ENCODE measurements at regions not wholly inside any gene's neighbourhood (a gene's known extent, or its start where the extent isn't known, plus 50 kb on each side); places are given as distances from the start of the nearest gene placed in this dataset.

DNA sequence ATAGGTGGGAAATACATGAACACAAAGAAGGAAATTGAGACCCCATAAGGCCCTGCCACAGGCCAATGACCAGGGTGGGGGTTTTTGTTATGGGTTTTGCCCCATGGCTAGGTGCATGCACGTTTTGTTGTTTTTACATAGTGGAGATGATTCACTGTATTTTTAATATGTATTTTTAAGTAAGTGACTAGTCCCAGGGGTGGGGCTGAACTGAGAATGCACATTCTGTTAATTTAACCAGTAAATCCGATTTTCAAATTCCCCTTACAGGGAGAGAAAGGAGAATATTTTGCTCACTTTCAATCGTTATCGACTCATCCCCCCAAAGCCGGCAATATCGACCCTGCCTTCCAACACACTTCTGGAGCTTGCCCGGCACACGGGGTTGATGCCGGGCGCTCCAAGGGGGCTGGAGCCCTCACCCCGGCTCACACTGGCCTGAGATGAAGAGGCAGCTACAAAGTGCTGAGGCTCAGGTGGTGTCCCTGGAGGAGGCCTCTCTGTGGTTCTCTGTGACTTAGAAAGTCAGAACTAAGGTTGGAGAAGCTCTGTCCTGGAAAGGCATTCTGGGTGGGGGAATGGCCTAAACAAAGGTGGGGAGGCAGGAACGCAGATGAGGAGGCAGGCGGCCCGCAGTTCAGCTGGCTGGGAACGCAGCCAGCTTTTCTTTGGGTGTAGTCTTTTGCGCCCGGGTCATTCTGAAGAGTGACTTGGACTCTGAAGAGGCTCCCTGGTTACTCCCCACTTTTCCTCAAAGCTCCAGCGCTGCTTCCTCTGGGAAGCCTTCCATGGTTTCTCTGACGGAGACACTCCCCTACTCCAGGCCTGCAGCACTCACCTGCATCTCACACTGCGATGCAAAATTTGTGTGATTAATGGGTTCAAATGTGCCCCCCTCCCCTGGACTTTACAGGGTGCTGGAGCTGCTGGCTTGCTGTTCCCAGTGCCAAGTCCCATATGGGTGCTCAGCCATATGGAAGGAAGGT, 50.7 kb upstream of the DLK1 start:
- TF ChIP-seq, protein P1, sequence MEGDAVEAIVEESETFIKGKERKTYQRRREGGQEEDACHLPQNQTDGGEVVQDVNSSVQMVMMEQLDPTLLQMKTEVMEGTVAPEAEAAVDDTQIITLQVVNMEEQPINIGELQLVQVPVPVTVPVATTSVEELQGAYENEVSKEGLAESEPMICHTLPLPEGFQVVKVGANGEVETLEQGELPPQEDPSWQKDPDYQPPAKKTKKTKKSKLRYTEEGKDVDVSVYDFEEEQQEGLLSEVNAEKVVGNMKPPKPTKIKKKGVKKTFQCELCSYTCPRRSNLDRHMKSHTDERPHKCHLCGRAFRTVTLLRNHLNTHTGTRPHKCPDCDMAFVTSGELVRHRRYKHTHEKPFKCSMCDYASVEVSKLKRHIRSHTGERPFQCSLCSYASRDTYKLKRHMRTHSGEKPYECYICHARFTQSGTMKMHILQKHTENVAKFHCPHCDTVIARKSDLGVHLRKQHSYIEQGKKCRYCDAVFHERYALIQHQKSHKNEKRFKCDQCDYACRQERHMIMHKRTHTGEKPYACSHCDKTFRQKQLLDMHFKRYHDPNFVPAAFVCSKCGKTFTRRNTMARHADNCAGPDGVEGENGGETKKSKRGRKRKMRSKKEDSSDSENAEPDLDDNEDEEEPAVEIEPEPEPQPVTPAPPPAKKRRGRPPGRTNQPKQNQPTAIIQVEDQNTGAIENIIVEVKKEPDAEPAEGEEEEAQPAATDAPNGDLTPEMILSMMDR (IDR thresholded peaks at IDR 0.05) = no peak
- TF ChIP-seq POLR2A (IDR thresholded peaks at IDR 0.05) (no peak), POLR2AphosphoS5 (IDR thresholded peaks at IDR 0.05) (no peak), EP300 (IDR thresholded peaks at IDR 0.05; ENCODE audit: low read depth) (no peak)

Measured in transverse colon (tissue), 4 donors.